ENCODE measurements at regions not wholly inside any gene's neighbourhood (a gene's known extent, or its start where the extent isn't known, plus 50 kb on each side); places are given as distances from the start of the nearest gene placed in this dataset.

- Histone ChIP-seq H3K9me3 (no peaks in the 10 kb centered on the region), H3K27me3 (no peaks in the 10 kb centered on the region), H3K4me3 (no peak overlapping the region), H3K36me3 (no peaks in the 10 kb centered on the region), H3K4me1 (no peaks in the 10 kb centered on the region), H3K27ac (no peak overlapping the region)
- TF ChIP-seq POLR2A (IDR thresholded peaks at IDR 0.05) (no peak), POLR2AphosphoS5 (IDR thresholded peaks at IDR 0.05) (no peak), EP300 (IDR thresholded peaks at IDR 0.05) (no peak), CTCF (IDR thresholded peaks at IDR 0.05) (no peak)
- no peak for DNase-seq
- intact Hi-C loops (cut with DNase I; ENCODE audit: low total_unique reads) = no loop called here
- 60 to 81% (median 80%) methylated on average over 1 of the region's 1 CpG for WGBS, 5 donors
Measured at GRCh38 chr12:125469683-125470082, 404.4 kb downstream of the AACS start.

GRCh38 chr12:125470838-125471783 is 405.9 kb downstream of the AACS start:
- intact Hi-C loops (cut with DNase I; ENCODE audit: low total_unique reads) = no loop called here
- WGBS, 5 donors = 68 to 79% (median 74%) methylated on average over 15 of the region's 15 CpGs
- no peak for TF ChIP-seq POLR2A (IDR thresholded peaks at IDR 0.05)
- TF ChIP-seq POLR2AphosphoS5 (IDR thresholded peaks at IDR 0.05) = no peak
- TF ChIP-seq CTCF (IDR thresholded peaks at IDR 0.05) = no peak
- TF ChIP-seq EP300 (IDR thresholded peaks at IDR 0.05) = no peak
- Histone ChIP-seq H3K4me3 (no peak overlapping the region), H3K27ac (no peak overlapping the region), H3K27me3 (no peaks in the 10 kb centered on the region), H3K4me1 (no peaks in the 10 kb centered on the region), H3K9me3 (no peaks in the 10 kb centered on the region), H3K36me3 (no peaks in the 10 kb centered on the region)
- no peak for DNase-seq

GRCh38 chr12:125473501-125473900 is 408.3 kb downstream of the AACS start:
- Histone ChIP-seq H3K4me1 (no peaks in the 10 kb centered on the region), H3K9me3 (no peaks in the 10 kb centered on the region), H3K27me3 (no peaks in the 10 kb centered on the region), H3K4me3 (no peak overlapping the region), H3K36me3 (no peaks in the 10 kb centered on the region), H3K27ac (no peak overlapping the region)
- TF ChIP-seq CTCF (IDR thresholded peaks at IDR 0.05) (no peak), EP300 (IDR thresholded peaks at IDR 0.05) (no peak), POLR2A (IDR thresholded peaks at IDR 0.05) (no peak), POLR2AphosphoS5 (IDR thresholded peaks at IDR 0.05) (no peak)
- DNase-seq = no peak
- intact Hi-C loops (cut with DNase I; ENCODE audit: low total_unique reads) = no loop called here

- intact Hi-C loops (cut with DNase I; ENCODE audit: low total_unique reads) = no loop called here
- TF ChIP-seq EP300 (IDR thresholded peaks at IDR 0.05) = no peak
- no peak for TF ChIP-seq POLR2AphosphoS5 (IDR thresholded peaks at IDR 0.05)
- TF ChIP-seq POLR2A (IDR thresholded peaks at IDR 0.05) = no peak
- no peak for TF ChIP-seq CTCF (IDR thresholded peaks at IDR 0.05)
- H3K4me3 ChIP-seq = no peak overlapping the region
- H3K36me3 ChIP-seq = no peaks in the 10 kb centered on the region
- peaks cover 0 to 4% (median 2%) of the 10 kb centered on the region in 4 donors for H3K9me3 ChIP-seq
- no peaks in the 10 kb centered on the region for H3K27me3 ChIP-seq
- 65 to 89% (median 78%) methylated on average over 4 of the region's 4 CpGs for WGBS, 5 donors
- no peak overlapping the region for H3K27ac ChIP-seq
- H3K4me1 ChIP-seq = peaks cover 0 to 3% (median 0%) of the 10 kb centered on the region in 4 donors
- DNase-seq = no peak
Measured at GRCh38 chr12:125487336-125487735, 422.1 kb downstream of the AACS start.

Measured in stomach (tissue), 8 donors.